ENCODE measurements at regions not wholly inside any gene's neighbourhood (a gene's known extent, or its start where the extent isn't known, plus 50 kb on each side); places are given as distances from the start of the nearest gene placed in this dataset.

DNA sequence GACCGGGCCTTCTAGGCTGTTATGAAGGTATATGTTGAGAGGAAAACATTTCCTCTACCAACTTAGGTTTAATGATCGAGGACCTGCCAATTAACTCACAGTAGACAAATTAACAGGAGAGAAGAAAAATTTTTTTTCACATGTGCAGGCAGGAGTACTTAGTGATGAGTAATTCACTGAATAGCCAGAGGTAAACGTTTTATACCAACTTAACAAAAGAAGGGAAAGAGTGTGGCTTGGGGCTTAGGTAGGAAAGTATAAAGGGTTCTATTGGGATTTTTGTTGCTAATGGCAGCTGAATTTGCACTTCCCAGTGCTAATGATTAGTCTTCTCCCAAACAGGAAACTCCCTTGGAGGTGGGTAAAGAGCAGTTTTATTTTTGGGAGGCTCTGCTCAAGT lies 121.6 kb upstream of the HS3ST4 start:
- TF ChIP-seq, protein P1, sequence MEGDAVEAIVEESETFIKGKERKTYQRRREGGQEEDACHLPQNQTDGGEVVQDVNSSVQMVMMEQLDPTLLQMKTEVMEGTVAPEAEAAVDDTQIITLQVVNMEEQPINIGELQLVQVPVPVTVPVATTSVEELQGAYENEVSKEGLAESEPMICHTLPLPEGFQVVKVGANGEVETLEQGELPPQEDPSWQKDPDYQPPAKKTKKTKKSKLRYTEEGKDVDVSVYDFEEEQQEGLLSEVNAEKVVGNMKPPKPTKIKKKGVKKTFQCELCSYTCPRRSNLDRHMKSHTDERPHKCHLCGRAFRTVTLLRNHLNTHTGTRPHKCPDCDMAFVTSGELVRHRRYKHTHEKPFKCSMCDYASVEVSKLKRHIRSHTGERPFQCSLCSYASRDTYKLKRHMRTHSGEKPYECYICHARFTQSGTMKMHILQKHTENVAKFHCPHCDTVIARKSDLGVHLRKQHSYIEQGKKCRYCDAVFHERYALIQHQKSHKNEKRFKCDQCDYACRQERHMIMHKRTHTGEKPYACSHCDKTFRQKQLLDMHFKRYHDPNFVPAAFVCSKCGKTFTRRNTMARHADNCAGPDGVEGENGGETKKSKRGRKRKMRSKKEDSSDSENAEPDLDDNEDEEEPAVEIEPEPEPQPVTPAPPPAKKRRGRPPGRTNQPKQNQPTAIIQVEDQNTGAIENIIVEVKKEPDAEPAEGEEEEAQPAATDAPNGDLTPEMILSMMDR (IDR thresholded peaks at IDR 0.05): no peak
- TF ChIP-seq POLR2A (IDR thresholded peaks at IDR 0.05) (no peak), EP300 (IDR thresholded peaks at IDR 0.05) (no peak), POLR2AphosphoS5 (IDR thresholded peaks at IDR 0.05) (no peak)
